ENCODE measurements at regions not wholly inside any gene's neighbourhood (a gene's known extent, or its start where the extent isn't known, plus 50 kb on each side); places are given as distances from the start of the nearest gene placed in this dataset.

DNA sequence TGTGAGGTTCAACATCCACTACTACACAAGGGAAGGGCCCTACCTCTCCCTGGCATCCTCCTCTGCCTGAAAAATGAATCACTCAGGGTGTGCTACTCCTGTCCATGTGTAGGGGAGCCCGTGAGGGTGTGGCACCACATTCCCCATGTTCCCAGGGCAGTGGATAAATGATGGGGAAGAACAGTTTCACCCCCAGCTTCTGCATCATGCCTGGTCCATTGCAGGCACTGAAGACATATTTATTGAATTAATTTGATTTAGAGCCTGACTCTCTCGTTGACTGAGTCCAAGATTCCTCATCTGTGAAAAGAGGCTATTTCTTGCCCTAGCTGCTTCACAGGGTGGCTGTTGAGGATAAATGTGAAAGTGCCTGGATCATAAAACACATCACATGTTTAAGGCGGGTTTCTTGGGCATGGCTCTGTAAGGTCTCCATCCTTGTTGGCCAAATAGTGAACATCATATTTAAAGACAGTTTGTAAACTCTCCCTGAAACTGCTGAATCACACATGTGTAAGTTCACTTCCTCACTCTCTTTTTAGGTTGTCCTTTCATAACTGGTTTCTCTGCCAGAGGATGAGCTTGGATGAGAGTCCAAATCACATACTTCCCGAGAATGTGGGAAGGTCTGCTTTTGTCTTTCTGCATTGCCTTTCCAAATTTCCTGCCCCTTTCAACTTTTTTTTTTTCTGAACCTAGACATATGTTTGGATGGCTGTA lies 79.7 kb upstream of the FYN start:
- Histone ChIP-seq H3K27me3 (ENCODE audit: control insufficient read depth in 2 of 2, insufficient read depth in 1 of 2, low read length in 1 of 2) (no peaks in the 10 kb centered on the region), H3K36me3 (ENCODE audit: control insufficient read depth in 2 of 2, insufficient read depth in 2 of 2, low read length in 1 of 2) (no peaks in the 10 kb centered on the region), H3K4me3 (ENCODE audit: low read length in 2 of 2) (no peak overlapping the region), H3K27ac (ENCODE audit: low read depth in 1 of 2, low read length in 1 of 2) (no peak overlapping the region), H3K4me1 (ENCODE audit: control insufficient read depth in 2 of 2, insufficient read depth in 2 of 2, low read length in 2 of 2) (peaks cover 0 to 4% of the 10 kb centered on the region in 2 donors), H3K9me3 (ENCODE audit: control insufficient read depth in 2 of 2, insufficient read depth in 1 of 2, low read length in 1 of 2) (no peaks in the 10 kb centered on the region)
- 85% methylated on average over 4 of the region's 4 CpGs for WGBS
- no peak for DNase-seq (ENCODE audit: low read depth in 6 of 9, low spot score in 9 of 9)

DNA sequence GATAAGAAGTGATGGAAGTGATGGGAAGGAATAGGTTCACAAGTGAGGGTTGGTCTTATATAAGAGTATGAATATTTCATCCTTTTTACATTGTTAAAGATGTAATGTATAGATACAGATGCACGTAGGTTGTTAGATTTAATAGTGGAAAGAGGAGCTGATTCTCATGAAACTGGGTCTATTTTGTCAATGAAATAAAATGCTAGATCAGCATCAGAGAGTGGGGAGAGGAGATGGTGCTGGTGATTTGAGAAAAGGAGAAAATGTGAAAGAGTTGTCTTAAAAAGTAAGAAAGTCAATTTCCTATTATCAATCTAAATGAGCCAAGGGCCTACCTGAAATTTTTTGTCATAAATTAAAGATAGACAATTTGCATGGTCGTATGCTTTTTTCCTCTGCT lies 82.8 kb upstream of the FYN start:
- H3K27ac ChIP-seq (ENCODE audit: low read depth in 1 of 2, low read length in 1 of 2), result no peak overlapping the region
- no peaks in the 10 kb centered on the region for H3K36me3 ChIP-seq (ENCODE audit: control insufficient read depth in 2 of 2, insufficient read depth in 2 of 2, low read length in 1 of 2)
- DNase-seq (ENCODE audit: low read depth in 6 of 9, low spot score in 9 of 9), result no peak
- WGBS, result 95% methylated on average over 2 of the region's 2 CpGs
- H3K4me1 ChIP-seq (ENCODE audit: control insufficient read depth in 2 of 2, insufficient read depth in 2 of 2, low read length in 2 of 2), result peaks cover 0 to 4% of the 10 kb centered on the region in 2 donors
- no peak overlapping the region for H3K4me3 ChIP-seq (ENCODE audit: low read length in 2 of 2)
- no peaks in the 10 kb centered on the region for H3K27me3 ChIP-seq (ENCODE audit: control insufficient read depth in 2 of 2, insufficient read depth in 1 of 2, low read length in 1 of 2)
- H3K9me3 ChIP-seq (ENCODE audit: control insufficient read depth in 2 of 2, insufficient read depth in 1 of 2, low read length in 1 of 2), result no peaks in the 10 kb centered on the region

DNA sequence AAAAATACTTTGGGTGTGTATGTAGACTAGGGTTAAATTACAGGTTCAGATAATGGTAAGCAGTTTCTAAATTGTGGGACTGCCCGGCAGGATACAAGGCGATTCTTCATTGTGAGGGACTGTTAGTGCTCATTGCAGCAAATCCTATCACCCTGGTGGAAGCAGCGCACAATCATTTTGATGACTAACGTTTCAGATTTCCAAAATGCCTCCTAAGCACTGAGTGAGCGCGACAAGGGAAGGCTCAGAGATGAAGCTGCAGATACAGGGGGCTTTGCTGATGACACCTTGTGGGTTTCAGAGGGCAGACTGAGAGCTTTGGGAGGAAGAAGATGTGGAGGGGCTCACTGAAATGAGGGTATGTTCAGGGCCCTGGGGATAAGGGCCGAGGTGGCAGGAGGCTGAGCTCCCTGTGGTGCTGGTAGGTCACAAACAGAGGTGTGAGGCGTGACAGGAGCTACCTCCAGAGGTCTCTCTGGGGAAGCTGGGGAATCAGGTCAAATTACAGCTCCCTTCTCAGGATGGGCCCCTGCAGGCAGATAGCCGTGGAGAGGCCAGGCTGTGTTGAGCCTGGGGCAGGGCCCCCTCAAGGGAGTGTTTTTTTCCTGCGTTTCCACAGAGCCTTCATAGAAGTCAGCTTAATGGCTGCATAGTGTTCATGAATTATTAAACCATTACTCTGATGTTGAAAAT lies 84.5 kb upstream of the FYN start:
- 92% methylated on average over 10 of the region's 10 CpGs for whole genome bisulfite sequencing
- no peaks in the 10 kb centered on the region for H3K36me3 ChIP-seq (ENCODE audit: control insufficient read depth in 2 of 2, insufficient read depth in 2 of 2, low read length in 1 of 2)
- no peak for DNase-seq (ENCODE audit: low read depth in 6 of 9, low spot score in 9 of 9)
- no peaks in the 10 kb centered on the region for H3K27me3 ChIP-seq (ENCODE audit: control insufficient read depth in 2 of 2, insufficient read depth in 1 of 2, low read length in 1 of 2)
- peaks cover 0 to 2% of the 10 kb centered on the region in 2 donors for H3K4me1 ChIP-seq (ENCODE audit: control insufficient read depth in 2 of 2, insufficient read depth in 2 of 2, low read length in 2 of 2)
- H3K9me3 ChIP-seq (ENCODE audit: control insufficient read depth in 2 of 2, insufficient read depth in 1 of 2, low read length in 1 of 2), result no peaks in the 10 kb centered on the region
- H3K4me3 ChIP-seq (ENCODE audit: low read length in 2 of 2), result no peak overlapping the region
- H3K27ac ChIP-seq (ENCODE audit: low read depth in 1 of 2, low read length in 1 of 2), result no peak overlapping the region

DNA sequence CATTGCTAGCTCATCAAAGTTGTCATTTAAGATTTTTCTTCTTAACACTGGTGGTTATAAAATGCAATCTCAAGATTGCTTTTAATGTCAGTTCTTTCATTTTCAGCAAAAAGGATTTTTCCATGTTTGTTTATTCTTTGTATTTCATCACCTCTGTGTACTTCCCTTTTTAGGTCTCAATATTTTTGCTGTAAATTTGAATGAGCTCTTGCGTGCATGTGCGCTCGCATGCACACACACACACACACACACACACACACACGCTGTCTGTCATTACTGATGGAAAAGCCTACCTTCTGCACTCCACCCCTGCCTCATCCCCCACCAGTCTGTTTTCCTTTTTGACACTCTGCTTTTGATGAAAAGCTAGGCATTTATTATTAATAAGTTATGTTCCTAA lies 85.3 kb upstream of the FYN start:
- Histone ChIP-seq H3K9me3 (ENCODE audit: control insufficient read depth in 2 of 2, insufficient read depth in 1 of 2, low read length in 1 of 2) (no peaks in the 10 kb centered on the region), H3K27me3 (ENCODE audit: control insufficient read depth in 2 of 2, insufficient read depth in 1 of 2, low read length in 1 of 2) (no peaks in the 10 kb centered on the region), H3K36me3 (ENCODE audit: control insufficient read depth in 2 of 2, insufficient read depth in 2 of 2, low read length in 1 of 2) (no peaks in the 10 kb centered on the region), H3K27ac (ENCODE audit: low read depth in 1 of 2, low read length in 1 of 2) (no peak overlapping the region), H3K4me1 (ENCODE audit: control insufficient read depth in 2 of 2, insufficient read depth in 2 of 2, low read length in 2 of 2) (no peaks in the 10 kb centered on the region), H3K4me3 (ENCODE audit: low read length in 2 of 2) (no peak overlapping the region)
- WGBS, result 89% methylated on average over 4 of the region's 4 CpGs
- no peak for DNase-seq (ENCODE audit: low read depth in 6 of 9, low spot score in 9 of 9)

DNA sequence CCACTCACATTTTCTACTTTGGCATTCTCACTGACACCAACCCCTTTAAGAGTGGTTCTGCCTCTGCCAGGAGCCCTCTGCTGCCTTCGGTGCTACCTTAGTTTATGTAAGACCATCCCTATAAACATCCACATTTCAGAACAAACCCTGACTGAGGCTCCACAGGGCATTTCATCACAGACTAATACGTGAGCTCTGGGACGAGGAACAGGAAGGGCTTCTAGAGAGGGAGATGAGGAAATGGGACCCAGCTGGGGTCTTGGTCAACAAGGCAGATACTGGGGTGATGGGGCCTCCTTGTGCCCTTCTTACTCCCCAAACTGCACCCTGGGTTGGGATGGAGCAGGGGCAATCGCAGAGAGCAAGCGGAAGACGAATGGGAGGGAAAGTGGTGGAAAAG lies 86.5 kb upstream of the FYN start:
- 94% methylated on average over 6 of the region's 6 CpGs for WGBS
- Histone ChIP-seq H3K27me3 (ENCODE audit: control insufficient read depth in 2 of 2, insufficient read depth in 1 of 2, low read length in 1 of 2) (no peaks in the 10 kb centered on the region), H3K4me1 (ENCODE audit: control insufficient read depth in 2 of 2, insufficient read depth in 2 of 2, low read length in 2 of 2) (no peaks in the 10 kb centered on the region), H3K9me3 (ENCODE audit: control insufficient read depth in 2 of 2, insufficient read depth in 1 of 2, low read length in 1 of 2) (no peaks in the 10 kb centered on the region), H3K4me3 (ENCODE audit: low read length in 2 of 2) (no peak overlapping the region), H3K27ac (ENCODE audit: low read depth in 1 of 2, low read length in 1 of 2) (no peak overlapping the region), H3K36me3 (ENCODE audit: control insufficient read depth in 2 of 2, insufficient read depth in 2 of 2, low read length in 1 of 2) (no peaks in the 10 kb centered on the region)
- DNase-seq (ENCODE audit: low read depth in 6 of 9, low spot score in 9 of 9), result no peak

DNA sequence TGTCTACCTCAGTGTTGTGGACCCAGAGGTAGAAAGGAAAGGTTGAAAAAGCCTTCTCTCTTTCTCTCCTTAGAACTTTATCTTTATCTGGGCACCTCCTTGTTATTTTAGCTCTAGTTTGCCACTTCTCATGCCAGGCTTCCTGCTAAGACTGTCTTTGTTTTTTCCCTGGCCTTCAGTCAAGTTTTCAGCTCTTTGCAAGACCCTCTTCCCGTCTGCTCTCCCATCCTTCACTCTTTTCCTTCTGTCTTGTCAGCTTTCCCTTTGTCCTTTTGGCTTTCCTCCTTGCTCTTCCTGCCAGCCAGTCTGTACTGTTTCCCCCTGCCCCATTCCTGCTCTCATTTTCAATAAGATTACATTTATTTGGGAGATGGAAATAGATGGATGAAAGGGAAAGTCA lies 86.8 kb upstream of the CCN6 start:
- peaks cover 3 to 8% of the 10 kb centered on the region in 2 donors for H3K4me1 ChIP-seq (ENCODE audit: control insufficient read depth in 2 of 2, insufficient read depth in 2 of 2, low read length in 2 of 2)
- 95% methylated on average over 1 of the region's 1 CpG for WGBS
- no peaks in the 10 kb centered on the region for H3K9me3 ChIP-seq (ENCODE audit: control insufficient read depth in 2 of 2, insufficient read depth in 1 of 2, low read length in 1 of 2)
- H3K27ac ChIP-seq (ENCODE audit: low read depth in 1 of 2, low read length in 1 of 2), result no peak overlapping the region
- H3K4me3 ChIP-seq (ENCODE audit: low read length in 2 of 2), result no peak overlapping the region
- no peak for DNase-seq (ENCODE audit: low read depth in 6 of 9, low spot score in 9 of 9)
- no peaks in the 10 kb centered on the region for H3K36me3 ChIP-seq (ENCODE audit: control insufficient read depth in 2 of 2, insufficient read depth in 2 of 2, low read length in 1 of 2)
- no peaks in the 10 kb centered on the region for H3K27me3 ChIP-seq (ENCODE audit: control insufficient read depth in 2 of 2, insufficient read depth in 1 of 2, low read length in 1 of 2)

DNA sequence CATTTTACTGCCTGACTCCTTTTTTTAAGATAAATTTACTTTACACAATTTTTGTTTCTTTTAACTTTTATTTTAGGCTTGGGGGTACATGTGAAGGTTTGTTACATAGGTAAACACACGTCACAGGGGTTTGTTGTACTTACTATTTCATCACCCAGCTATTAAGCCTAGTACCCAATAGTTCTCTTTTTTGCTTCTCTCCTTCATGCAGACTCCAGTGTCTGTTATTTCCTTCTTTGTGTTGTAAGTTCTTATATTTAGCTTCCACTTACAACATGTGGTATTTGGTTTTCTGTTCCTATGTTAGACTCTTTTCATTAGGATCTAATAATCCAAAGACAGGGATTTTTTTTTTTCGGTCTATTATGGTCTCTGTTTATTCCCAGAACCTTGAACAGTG lies 83.5 kb upstream of the CCN6 start:
- H3K36me3 ChIP-seq (ENCODE audit: control insufficient read depth in 2 of 2, insufficient read depth in 2 of 2, low read length in 1 of 2), result no peaks in the 10 kb centered on the region
- H3K27ac ChIP-seq (ENCODE audit: low read depth in 1 of 2, low read length in 1 of 2), result no peak overlapping the region
- no peaks in the 10 kb centered on the region for H3K9me3 ChIP-seq (ENCODE audit: control insufficient read depth in 2 of 2, insufficient read depth in 1 of 2, low read length in 1 of 2)
- H3K4me1 ChIP-seq (ENCODE audit: control insufficient read depth in 2 of 2, insufficient read depth in 2 of 2, low read length in 2 of 2), result peaks cover 3 to 21% of the 10 kb centered on the region in 2 donors
- no peak overlapping the region for H3K4me3 ChIP-seq (ENCODE audit: low read length in 2 of 2)
- no peaks in the 10 kb centered on the region for H3K27me3 ChIP-seq (ENCODE audit: control insufficient read depth in 2 of 2, insufficient read depth in 1 of 2, low read length in 1 of 2)
- no peak for DNase-seq (ENCODE audit: low read depth in 6 of 9, low spot score in 9 of 9)
- WGBS, result 93% methylated on average over 2 of the region's 2 CpGs

DNA sequence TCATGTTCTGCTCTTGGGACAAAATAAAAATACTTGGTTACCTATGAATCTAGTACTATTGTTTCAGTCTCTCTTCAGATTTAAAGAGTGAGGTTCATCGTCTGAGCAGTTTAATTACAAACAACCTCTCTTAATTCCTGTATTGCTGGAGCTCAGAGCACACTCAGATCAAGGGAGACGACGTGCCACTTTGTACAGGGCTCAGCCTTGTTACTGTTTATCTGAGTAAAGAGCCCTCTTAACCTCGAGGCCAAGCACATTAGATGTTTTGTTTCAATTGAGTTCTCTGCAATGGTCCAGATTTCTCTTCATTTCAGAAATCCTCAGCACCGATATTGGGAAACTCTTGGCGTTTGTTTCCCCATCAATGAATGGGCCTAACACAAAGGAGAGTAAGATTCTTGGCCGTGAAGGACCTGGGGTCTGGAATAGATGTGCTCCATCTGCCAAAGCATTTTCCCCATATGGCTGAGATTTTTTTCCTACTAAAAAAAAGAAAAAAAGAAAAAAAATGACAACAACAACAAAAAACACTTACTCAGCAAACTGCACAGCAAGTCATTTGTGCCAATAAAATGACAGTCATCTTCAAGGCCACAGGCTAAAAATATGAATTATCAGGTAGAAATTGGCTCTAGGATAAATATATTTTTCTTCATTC lies 82.6 kb upstream of the CCN6 start:
- WGBS, result 91% methylated on average over 7 of the region's 7 CpGs
- Histone ChIP-seq H3K4me1 (ENCODE audit: control insufficient read depth in 2 of 2, insufficient read depth in 2 of 2, low read length in 2 of 2) (peaks cover 3 to 21% of the 10 kb centered on the region in 2 donors), H3K9me3 (ENCODE audit: control insufficient read depth in 2 of 2, insufficient read depth in 1 of 2, low read length in 1 of 2) (no peaks in the 10 kb centered on the region), H3K27ac (ENCODE audit: low read depth in 1 of 2, low read length in 1 of 2) (peak overlapping the region; percentile 26 to 78), H3K36me3 (ENCODE audit: control insufficient read depth in 2 of 2, insufficient read depth in 2 of 2, low read length in 1 of 2) (no peaks in the 10 kb centered on the region), H3K4me3 (ENCODE audit: low read length in 2 of 2) (no peak overlapping the region), H3K27me3 (ENCODE audit: control insufficient read depth in 2 of 2, insufficient read depth in 1 of 2, low read length in 1 of 2) (no peaks in the 10 kb centered on the region)
- DNase-seq (ENCODE audit: low read depth in 6 of 9, low spot score in 9 of 9), result no peak

- no peak overlapping the region for H3K4me3 ChIP-seq (ENCODE audit: low read length in 2 of 2)
- no peak for DNase-seq (ENCODE audit: low read depth in 6 of 9, low spot score in 9 of 9)
- peak overlapping the region; percentile 78 to 87 for H3K27ac ChIP-seq (ENCODE audit: low read depth in 1 of 2, low read length in 1 of 2)
- H3K27me3 ChIP-seq (ENCODE audit: control insufficient read depth in 2 of 2, insufficient read depth in 1 of 2, low read length in 1 of 2), result no peaks in the 10 kb centered on the region
- no peaks in the 10 kb centered on the region for H3K36me3 ChIP-seq (ENCODE audit: control insufficient read depth in 2 of 2, insufficient read depth in 2 of 2, low read length in 1 of 2)
- WGBS, result 95% methylated on average over 5 of the region's 5 CpGs
- no peaks in the 10 kb centered on the region for H3K9me3 ChIP-seq (ENCODE audit: control insufficient read depth in 2 of 2, insufficient read depth in 1 of 2, low read length in 1 of 2)
- H3K4me1 ChIP-seq (ENCODE audit: control insufficient read depth in 2 of 2, insufficient read depth in 2 of 2, low read length in 2 of 2), result peaks cover 3 to 24% of the 10 kb centered on the region in 2 donors
These were observed 81.9 kb upstream of the CCN6 start for GRCh38 chr6:111971866-111972532.

Measured in thymus (tissue), 11 donors.